Lower leg skin (tissue), 3 donors: ENCODE measurements at regions not wholly inside any gene's neighbourhood (a gene's known extent, or its start where the extent isn't known, plus 50 kb on each side); places are given as distances from the start of the nearest gene placed in this dataset.

Experiments used
- CTCF ChIP-seq, 3 donors: fragments of 450-650 bp; IDR thresholded peaks; one replicate each; pipeline ENCODE4 v1.5.1; 2016; ENCODE audit warnings: antibody characterized with exemption in 3 of 3, mild to moderate bottlenecking in 3 of 3, moderate library complexity in 2 of 3
- POLR2A ChIP-seq, 2 donors: fragments of 450-650 bp; IDR thresholded peaks; one replicate each; pipeline ENCODE4 v1.6.1; 2016 to 2017; ENCODE audit warnings: antibody characterized with exemption in 2 of 2, mild to moderate bottlenecking in 1 of 2, moderate library complexity in 1 of 2

- TF ChIP-seq CTCF (IDR thresholded peaks at IDR 0.05) (no peak), POLR2A (IDR thresholded peaks at IDR 0.05) (no peak)
Observed at GRCh38 chr9:100731557-100731956, 153.7 kb downstream of the CAVIN4 start.
